GM12801 (cell line): ENCODE measurements at regions not wholly inside any gene's neighbourhood (a gene's known extent, or its start where the extent isn't known, plus 50 kb on each side); places are given as distances from the start of the nearest gene placed in this dataset.

Source experiments
- CTCF ChIP-seq: IDR thresholded peaks from one replicate; pipeline ENCODE4 v1.5.1; 2011; ENCODE audit warnings: control low read depth; ENCODE audit not compliant: insufficient read length; ENCODE audit errors: extremely low read depth

GRCh38 chr14:62251237-62251636 is 489.0 kb downstream of the SNAPC1 start:
- TF ChIP-seq CTCF, result no peak

- no peak for TF ChIP-seq CTCF
Measured at GRCh38 chr14:62253171-62253570, 491.0 kb downstream of the SNAPC1 start.

- TF ChIP-seq CTCF, result no peak
Measured at GRCh38 chr14:62253911-62254310, 491.7 kb downstream of the SNAPC1 start.

- no peak for TF ChIP-seq CTCF
Measured at GRCh38 chr14:62269204-62269603, 507.0 kb downstream of the SNAPC1 start.

- TF ChIP-seq CTCF, result no peak
Measured at GRCh38 chr14:62270236-62270635, 508.0 kb downstream of the SNAPC1 start.

GRCh38 chr14:62280366-62280765 is 518.1 kb downstream of the SNAPC1 start:
- no peak for TF ChIP-seq CTCF

- TF ChIP-seq CTCF, result no peak
Measured at GRCh38 chr14:62283837-62284236, 521.6 kb downstream of the SNAPC1 start.

- no peak for TF ChIP-seq CTCF
Measured at GRCh38 chr14:62289471-62289870, 527.3 kb downstream of the SNAPC1 start.
